GM18505 (cell line): ENCODE measurements at regions not wholly inside any gene's neighbourhood (a gene's known extent, or its start where the extent isn't known, plus 50 kb on each side); places are given as distances from the start of the nearest gene placed in this dataset.
"Not testable (repeated sequence)": the region's sequence is repeated elsewhere in the genome, so short reads cannot be mapped to it uniquely, and the experiment has no call there.

Source experiments
- ATAC-seq: cut with Tn5 transposase; IDR thresholded peaks from one replicate; pipeline ENCODE4 v1.9.1; 2021; ENCODE audit not compliant: unreplicated experiment
- POLR2A ChIP-seq: IDR thresholded peaks from 4 replicates; pipeline ENCODE4 v1.6.1; 2011; ENCODE audit warnings: borderline replicate concordance; ENCODE audit not compliant: insufficient read depth, insufficient read length; ENCODE audit errors: extremely low read depth

GRCh38 chr3:22371036-22371435 lies 620.0 kb upstream of the ZNF385D start:
- ATAC-seq = no peak
- no peak for TF ChIP-seq POLR2A

DNA sequence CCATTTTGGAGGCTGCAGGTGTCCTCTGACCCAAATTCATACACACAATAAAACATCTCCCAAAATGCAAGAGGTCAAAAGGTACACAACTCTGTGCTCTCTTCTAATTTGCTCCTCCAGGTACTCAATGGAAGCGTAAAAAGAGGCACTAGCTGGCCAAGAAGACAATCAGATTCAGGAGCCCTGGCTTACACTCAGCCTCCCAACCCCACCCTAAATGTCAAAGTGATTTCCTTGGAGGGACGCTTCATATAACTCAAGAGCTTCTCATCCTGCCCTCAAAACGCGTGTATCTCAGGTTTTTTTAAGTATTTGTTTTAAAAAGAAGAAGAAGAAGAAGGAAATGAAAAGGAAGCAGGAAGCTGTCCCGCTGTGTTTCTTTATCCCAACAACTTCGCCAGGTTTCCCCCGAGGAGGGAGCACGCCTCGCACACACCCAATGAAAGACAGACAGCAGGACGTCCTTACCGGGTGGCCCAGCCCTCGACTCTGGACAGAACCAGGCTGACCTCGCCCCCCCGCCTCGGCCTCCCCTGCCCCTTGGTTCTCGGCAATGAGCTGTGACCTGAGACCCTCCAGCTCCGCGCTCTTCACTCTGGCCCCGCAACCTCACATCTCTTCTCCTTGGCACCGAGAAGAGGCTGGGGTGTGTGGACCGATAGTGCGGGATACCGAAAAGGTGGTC lies 620.7 kb upstream of the ZNF385D start:
- no peak for ATAC-seq
- no peak for TF ChIP-seq POLR2A

DNA sequence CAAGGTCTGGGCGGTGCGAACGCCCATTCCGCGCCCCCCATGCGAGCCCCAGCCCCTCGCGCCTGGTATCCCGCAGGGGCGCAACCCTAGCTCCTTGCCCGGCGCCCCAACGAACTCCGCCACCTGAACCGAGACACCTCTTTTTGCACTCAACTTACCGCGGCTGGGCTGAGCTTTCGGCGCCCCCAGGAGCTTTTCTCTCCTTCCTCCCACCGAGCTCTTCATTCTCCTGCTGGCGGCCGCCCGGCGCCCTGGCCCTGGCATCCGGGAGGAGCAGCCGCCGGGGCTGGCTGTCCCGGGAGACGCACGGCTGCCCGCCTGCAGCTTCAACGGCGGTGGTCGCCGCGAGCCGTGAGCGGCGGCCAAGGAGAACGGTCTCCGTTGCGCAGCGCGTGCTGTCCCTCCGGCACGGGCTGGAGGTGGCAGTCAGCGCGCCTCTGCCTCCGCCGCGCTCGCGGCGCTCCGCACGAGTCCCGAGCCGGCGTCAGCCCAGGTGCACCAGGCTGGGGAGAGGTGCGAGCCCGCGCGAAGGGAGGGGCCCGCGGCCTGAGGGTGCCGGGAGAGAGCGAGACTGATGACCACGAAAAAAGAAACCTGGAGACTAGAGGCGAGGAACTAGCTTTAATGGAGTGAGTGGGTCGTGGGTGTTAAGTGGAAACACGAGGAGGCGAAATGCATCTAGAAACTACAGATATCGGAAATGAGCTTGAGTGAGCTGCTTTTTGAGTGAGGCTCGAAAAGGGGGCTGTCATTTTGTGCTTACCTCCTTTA lies 621.5 kb upstream of the ZNF385D start:
- ATAC-seq = no peak
- TF ChIP-seq POLR2A = no peak

DNA sequence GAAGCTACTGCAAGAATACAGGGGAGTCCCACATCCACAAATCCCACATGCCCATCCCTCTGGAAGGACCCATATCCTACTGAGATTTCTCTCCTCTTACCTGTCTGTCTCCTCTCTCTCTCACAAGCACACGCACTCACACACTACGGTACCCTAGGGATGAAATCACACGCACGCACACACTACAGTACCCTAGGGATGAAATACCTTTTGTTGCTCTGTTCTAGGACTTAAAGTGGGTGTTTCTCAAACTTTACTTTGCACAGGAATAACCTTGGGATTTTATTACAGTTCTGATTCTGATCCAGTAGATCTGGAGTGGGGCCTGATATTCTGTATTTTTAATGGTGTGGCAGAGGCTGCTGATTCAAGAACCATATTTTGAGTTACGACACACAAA lies 622.2 kb upstream of the ZNF385D start:
- no peak for ATAC-seq
- TF ChIP-seq POLR2A = no peak

DNA sequence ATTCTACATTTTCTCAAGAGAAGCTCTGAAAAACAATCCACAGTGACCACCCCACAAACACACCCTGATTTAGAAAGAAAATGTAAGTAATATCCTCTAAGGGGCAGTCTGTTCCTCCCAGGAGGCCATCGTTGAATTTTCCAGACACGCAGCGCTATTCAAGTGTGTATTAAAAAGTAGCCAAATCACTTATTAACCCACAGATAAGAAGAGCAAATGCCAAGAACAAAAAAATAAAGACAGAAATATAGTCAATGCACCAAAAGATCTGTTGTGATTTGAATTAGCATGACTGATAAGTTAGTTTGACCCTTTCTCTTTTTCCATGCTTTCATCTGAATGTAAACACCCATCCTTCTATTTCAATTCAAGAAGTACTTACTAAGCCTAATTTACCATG lies 622.8 kb upstream of the ZNF385D start:
- no peak for ATAC-seq
- TF ChIP-seq POLR2A = no peak

DNA sequence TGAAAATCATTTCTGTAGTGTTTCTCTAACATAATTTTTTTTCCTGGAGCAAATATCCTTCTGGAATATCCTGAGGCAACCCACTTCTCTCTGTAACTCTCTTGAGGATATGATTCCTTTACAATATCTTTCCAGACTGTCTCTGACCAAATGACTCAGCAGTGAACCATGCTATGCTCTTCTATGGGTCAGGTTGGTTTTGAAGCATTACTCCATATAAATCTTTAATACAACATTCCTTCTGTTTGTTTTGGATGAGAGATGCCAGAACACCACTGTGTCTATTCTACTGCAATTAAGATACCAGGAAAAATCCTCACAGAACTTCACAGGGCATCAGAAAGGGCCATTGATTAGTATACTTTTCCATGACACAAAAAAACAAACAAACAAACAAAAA lies 626.4 kb upstream of the ZNF385D start:
- TF ChIP-seq POLR2A = no peak
- no peak for ATAC-seq

DNA sequence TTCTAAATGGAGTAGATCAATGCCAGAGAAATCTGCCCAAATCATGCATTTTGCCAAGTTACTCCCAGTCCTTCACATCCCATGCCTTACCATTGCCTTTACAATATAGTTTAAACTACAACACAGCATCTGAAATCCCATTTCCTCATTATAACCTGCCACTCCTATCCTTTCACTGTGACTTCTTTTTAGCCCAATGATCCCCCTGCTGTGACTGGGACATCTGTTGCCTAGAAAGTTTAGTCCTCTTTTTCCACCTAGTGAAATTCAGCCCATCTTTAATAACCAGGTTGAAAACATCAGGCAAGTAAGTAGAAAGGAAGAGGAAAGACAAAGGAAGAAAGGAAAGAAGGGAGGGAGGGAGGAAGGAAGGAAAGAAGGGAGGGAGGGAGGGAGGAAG lies 627.9 kb upstream of the ZNF385D start:
- TF ChIP-seq POLR2A = no peak
- ATAC-seq = no peak

- no peak for ATAC-seq
- no peak for TF ChIP-seq POLR2A
Measured at GRCh38 chr3:22380253-22380652, 629.2 kb upstream of the ZNF385D start.

- not testable (repeated sequence) for ATAC-seq
Measured at GRCh38 chr3:22381564-22381963, 630.6 kb upstream of the ZNF385D start.

GRCh38 chr3:22383285-22383684 lies 632.3 kb upstream of the ZNF385D start:
- ATAC-seq = no peak
- no peak for TF ChIP-seq POLR2A

- no peak for TF ChIP-seq POLR2A
- no peak for ATAC-seq
Measured at GRCh38 chr3:22386107-22386506, 635.1 kb upstream of the ZNF385D start.

DNA sequence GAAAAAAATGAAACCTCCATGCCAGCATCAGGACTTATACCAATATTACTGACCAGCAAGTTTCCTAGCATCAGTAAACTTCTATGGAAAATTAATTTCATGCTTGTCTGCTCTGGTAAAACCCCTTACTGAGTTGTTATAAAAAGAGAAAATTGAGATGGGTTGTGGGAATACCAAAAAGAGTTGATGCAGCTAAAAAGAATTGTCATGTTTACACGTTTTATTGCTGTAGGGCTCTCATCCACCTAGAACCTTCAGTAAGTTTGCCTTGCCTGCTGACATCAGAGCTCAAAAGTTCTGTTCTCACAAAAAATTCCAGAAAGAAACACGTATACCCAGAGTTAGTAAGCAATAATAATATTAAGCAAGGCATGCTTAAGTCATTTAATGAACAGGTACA lies 641.3 kb upstream of the ZNF385D start:
- no peak for TF ChIP-seq POLR2A
- ATAC-seq = no peak

DNA sequence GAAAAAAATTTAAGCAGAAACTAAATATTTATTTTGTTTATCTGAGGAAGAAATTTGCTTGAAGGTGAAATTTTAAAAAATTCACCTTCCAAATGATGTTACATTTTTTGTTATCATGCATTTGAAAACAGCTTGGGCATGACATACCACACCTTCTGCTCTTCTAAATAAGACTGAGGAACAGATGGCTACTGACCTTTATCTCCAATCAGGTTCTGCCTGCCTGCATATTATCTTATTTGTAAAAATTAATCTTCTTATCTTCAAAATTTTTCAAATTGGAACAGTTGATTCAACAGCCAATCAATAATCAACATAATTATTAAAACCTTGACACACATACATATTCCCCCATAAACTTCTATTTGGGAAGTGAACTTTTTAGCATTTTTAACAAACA lies 641.8 kb upstream of the ZNF385D start:
- no peak for ATAC-seq
- no peak for TF ChIP-seq POLR2A

GRCh38 chr3:22399566-22399965 lies 648.6 kb upstream of the ZNF385D start:
- ATAC-seq = no peak
- no peak for TF ChIP-seq POLR2A

GRCh38 chr3:22401499-22401898 lies 650.5 kb upstream of the ZNF385D start:
- TF ChIP-seq POLR2A = no peak
- ATAC-seq = no peak

DNA sequence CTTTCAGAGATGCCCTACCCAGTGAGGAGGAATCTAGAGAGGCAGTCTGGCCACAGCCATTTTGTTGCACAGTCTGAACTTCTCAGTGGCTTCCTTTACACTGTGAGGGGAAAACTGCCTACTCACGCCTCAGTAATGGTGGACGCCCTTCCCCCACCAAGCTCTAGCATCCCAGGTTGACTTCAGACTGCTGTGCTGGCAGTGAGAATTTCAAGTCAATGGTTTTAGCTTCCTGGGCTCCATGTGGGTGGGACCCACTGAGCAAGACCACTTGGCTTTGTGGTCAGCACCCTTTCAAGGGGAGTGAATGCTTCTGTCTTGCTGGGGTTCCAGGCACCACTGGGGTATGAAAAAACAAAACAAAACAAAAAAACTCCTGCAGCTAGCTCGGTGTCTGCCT lies 663.2 kb upstream of the ZNF385D start:
- ATAC-seq = no peak
- no peak for TF ChIP-seq POLR2A

DNA sequence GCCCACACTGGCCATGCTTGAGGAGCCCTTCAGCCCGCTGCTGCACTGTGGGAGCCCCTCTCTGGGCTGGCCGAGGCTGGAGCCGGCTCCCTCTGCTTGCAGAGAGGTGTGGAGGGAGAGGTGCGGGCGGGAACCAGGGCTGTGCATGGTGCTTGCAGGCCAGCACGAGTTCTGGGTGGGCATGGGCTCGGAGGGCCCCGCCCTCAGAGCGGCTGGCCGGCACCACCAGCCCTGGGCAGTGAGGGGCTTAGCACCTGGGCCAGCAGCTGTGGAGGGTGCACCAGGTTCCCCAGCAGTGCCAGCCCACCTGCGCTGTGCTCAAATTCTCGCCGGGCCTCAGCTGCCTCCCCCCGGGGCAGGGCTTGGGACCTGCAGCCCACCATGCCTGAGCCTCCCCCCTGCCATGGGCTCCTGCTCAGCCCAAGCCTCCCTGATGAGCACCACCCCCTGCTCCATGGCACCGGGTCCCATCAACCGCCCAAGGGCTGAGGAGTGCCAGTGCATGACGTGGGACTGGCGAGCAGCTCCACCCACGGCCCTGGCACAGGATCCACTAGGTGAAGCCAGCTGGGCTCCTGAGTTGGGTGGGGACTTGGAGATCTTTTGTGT lies 665.9 kb upstream of the ZNF385D start:
- not testable (repeated sequence) for ATAC-seq
